Neural cell (in vitro differentiated cells): ENCODE measurements at regions not wholly inside any gene's neighbourhood (a gene's known extent, or its start where the extent isn't known, plus 50 kb on each side); places are given as distances from the start of the nearest gene placed in this dataset.

ENCODE experiments used
- H2AFZ ChIP-seq: fragments of 200-600, 300-800 bp; sonication (generic), shearing (Covaris generic); 2 replicates; pipeline ENCODE4 v1.6.0; 2014; ENCODE audit warnings: low read depth, mild to moderate bottlenecking, antibody characterized with exemption, low read length, moderate library complexity
- H3F3A ChIP-seq: fragments of 200-600 bp; shearing (Covaris generic); 2 replicates; pipeline ENCODE4 v1.6.1; 2016; ENCODE audit warnings: mild to moderate bottlenecking, moderate library complexity, mixed read lengths, antibody characterized with exemption, low read length; ENCODE audit not compliant: insufficient read depth, poor library complexity, severe bottlenecking
- H3K27ac ChIP-seq: fragments of 200-600, 300-800 bp; sonication (generic), shearing (Covaris generic); 2 replicates; pipeline ENCODE4 v1.5.1; 2014; ENCODE audit warnings: mild to moderate bottlenecking, low read length, moderate library complexity
- H3K27me3 ChIP-seq: fragments of 300-800, 200-600 bp; sonication (generic), shearing (Covaris generic); 2 replicates; pipeline ENCODE4 v1.6.0; 2014; ENCODE audit warnings: mild to moderate bottlenecking, low read depth, low read length, moderate library complexity; ENCODE audit not compliant: insufficient read depth
- H3K36me3 ChIP-seq: fragments of 300-800, 200-600 bp; sonication (generic), shearing (Covaris generic); 2 replicates; pipeline ENCODE4 v1.5.1; 2014; ENCODE audit warnings: mild to moderate bottlenecking, antibody characterized with exemption, low read length, moderate library complexity; ENCODE audit not compliant: insufficient read depth
- H3K4me2 ChIP-seq: fragments of 300-800, 200-600 bp; sonication (generic), shearing (Covaris generic); 2 replicates; pipeline ENCODE4 v1.6.0; 2014; ENCODE audit warnings: mild to moderate bottlenecking, low read length
- H3K4me3 ChIP-seq: fragments of 300-800, 200-600 bp; sonication (generic), shearing (Covaris generic); 2 replicates; pipeline ENCODE4 v1.5.1; 2014; ENCODE audit warnings: mild to moderate bottlenecking, low read length, moderate library complexity
- H3K79me2 ChIP-seq: fragments of 200-600 bp; shearing (Covaris generic); replicated peaks from 2 replicates; pipeline ENCODE4 v1.6.0; 2014; ENCODE audit warnings: mild to moderate bottlenecking, low read length, moderate library complexity; ENCODE audit not compliant: insufficient read depth
- H3K9ac ChIP-seq: fragments of 300-800, 200-600 bp; sonication (generic), shearing (Covaris generic); 2 replicates; pipeline ENCODE4 v1.6.1; 2016; ENCODE audit warnings: mild to moderate bottlenecking, low read length, mixed read lengths
- H3K9me2 ChIP-seq: fragments of 200-600 bp; shearing (Covaris generic); 2 replicates; pipeline ENCODE4 v1.6.1; 2016; ENCODE audit warnings: mild to moderate bottlenecking, low read length, mixed read lengths; ENCODE audit not compliant: insufficient read depth
- H3K9me3 ChIP-seq: fragments of 200-600, 300-800 bp; sonication (generic), shearing (Covaris generic); 2 replicates; pipeline ENCODE4 v1.6.1; 2016; ENCODE audit warnings: mild to moderate bottlenecking, mixed run types, low read length, moderate library complexity, mixed read lengths
- H4K20me1 ChIP-seq: fragments of 200-600 bp; shearing (Covaris generic); 2 replicates; pipeline ENCODE4 v1.6.1; 2016; ENCODE audit warnings: mild to moderate bottlenecking, mixed run types; ENCODE audit not compliant: insufficient read depth
- CTCF ChIP-seq: fragments of 450-650 bp; IDR thresholded peaks from 2 replicates; pipeline ENCODE4 v1.5.1; 2014; ENCODE audit warnings: antibody characterized with exemption, mild to moderate bottlenecking, moderate library complexity; ENCODE audit not compliant: poor library complexity, severe bottlenecking
- EP300 ChIP-seq: fragments of 450-650 bp; conservative IDR thresholded peaks from 2 replicates; pipeline ENCODE4 v1.6.1; 2014; ENCODE audit warnings: antibody characterized with exemption, mild to moderate bottlenecking, moderate library complexity; ENCODE audit not compliant: poor library complexity, severe bottlenecking
- MXI1 ChIP-seq: fragments of 450-650 bp; conservative IDR thresholded peaks from 2 replicates; pipeline ENCODE4 v1.6.1; 2014; ENCODE audit warnings: antibody characterized with exemption, mild to moderate bottlenecking; ENCODE audit not compliant: poor library complexity, severe bottlenecking
- POLR2AphosphoS5 ChIP-seq: IDR thresholded peaks from 2 replicates; pipeline ENCODE4 v1.6.1; 2012
- RAD21 ChIP-seq: fragments of 450-650 bp; conservative IDR thresholded peaks from 2 replicates; pipeline ENCODE4 v1.6.1; 2014; ENCODE audit warnings: antibody characterized with exemption, mild to moderate bottlenecking, moderate library complexity
- SMC3 ChIP-seq: fragments of 450-650 bp; conservative IDR thresholded peaks from 2 replicates; pipeline ENCODE4 v1.6.1; 2014; ENCODE audit warnings: antibody characterized with exemption, mild to moderate bottlenecking, moderate library complexity; ENCODE audit not compliant: poor library complexity
- TF ChIP-seq, protein P1 (sequence below): IDR thresholded peaks from 2 replicates; pipeline ENCODE4 v1.6.1; 2012; ENCODE audit warnings: borderline replicate concordance

DNA sequence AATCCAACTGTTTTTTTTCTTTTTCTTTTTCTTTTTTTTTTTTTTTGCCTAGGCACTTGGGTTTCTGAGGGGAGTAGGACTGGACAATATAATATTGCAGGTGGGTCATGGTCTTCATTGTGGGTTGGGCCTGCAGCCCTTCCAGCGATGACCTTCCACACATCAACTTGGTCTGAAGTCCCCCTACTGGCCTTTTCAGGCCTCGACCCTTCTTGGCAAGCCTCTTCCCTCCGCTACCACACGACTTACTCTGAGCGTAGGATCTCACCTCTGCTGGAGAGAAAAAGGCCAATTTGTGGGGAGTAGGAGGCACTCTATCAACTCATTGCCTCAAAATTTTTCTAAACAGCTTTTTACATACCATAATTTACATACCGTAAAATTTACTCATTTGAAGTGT is 51.1 kb upstream of the GRIK3 start:
- H3K27me3 ChIP-seq: no peaks in the 10 kb centered on the region
- no peak overlapping the region for H2AFZ ChIP-seq
- no peaks in the 10 kb centered on the region for H3K79me2 ChIP-seq
- H3F3A ChIP-seq: no peaks in the 10 kb centered on the region
- no peak for TF ChIP-seq EP300
- TF ChIP-seq SMC3: no peak
- TF ChIP-seq, protein P1, sequence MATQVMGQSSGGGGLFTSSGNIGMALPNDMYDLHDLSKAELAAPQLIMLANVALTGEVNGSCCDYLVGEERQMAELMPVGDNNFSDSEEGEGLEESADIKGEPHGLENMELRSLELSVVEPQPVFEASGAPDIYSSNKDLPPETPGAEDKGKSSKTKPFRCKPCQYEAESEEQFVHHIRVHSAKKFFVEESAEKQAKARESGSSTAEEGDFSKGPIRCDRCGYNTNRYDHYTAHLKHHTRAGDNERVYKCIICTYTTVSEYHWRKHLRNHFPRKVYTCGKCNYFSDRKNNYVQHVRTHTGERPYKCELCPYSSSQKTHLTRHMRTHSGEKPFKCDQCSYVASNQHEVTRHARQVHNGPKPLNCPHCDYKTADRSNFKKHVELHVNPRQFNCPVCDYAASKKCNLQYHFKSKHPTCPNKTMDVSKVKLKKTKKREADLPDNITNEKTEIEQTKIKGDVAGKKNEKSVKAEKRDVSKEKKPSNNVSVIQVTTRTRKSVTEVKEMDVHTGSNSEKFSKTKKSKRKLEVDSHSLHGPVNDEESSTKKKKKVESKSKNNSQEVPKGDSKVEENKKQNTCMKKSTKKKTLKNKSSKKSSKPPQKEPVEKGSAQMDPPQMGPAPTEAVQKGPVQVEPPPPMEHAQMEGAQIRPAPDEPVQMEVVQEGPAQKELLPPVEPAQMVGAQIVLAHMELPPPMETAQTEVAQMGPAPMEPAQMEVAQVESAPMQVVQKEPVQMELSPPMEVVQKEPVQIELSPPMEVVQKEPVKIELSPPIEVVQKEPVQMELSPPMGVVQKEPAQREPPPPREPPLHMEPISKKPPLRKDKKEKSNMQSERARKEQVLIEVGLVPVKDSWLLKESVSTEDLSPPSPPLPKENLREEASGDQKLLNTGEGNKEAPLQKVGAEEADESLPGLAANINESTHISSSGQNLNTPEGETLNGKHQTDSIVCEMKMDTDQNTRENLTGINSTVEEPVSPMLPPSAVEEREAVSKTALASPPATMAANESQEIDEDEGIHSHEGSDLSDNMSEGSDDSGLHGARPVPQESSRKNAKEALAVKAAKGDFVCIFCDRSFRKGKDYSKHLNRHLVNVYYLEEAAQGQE: no peak
- TF ChIP-seq MXI1: no peak
- TF ChIP-seq RAD21: no peak
- TF ChIP-seq POLR2AphosphoS5: no peak
- no peak for TF ChIP-seq CTCF
- no peak overlapping the region for H3K27ac ChIP-seq
- H3K9me3 ChIP-seq: no peaks in the 10 kb centered on the region
- H3K36me3 ChIP-seq: no peaks in the 10 kb centered on the region
- no peak overlapping the region for H3K9ac ChIP-seq
- H3K4me3 ChIP-seq: no peak overlapping the region
- no peaks in the 10 kb centered on the region for H3K9me2 ChIP-seq
- no peak overlapping the region for H3K4me2 ChIP-seq
- no peaks in the 10 kb centered on the region for H4K20me1 ChIP-seq

DNA sequence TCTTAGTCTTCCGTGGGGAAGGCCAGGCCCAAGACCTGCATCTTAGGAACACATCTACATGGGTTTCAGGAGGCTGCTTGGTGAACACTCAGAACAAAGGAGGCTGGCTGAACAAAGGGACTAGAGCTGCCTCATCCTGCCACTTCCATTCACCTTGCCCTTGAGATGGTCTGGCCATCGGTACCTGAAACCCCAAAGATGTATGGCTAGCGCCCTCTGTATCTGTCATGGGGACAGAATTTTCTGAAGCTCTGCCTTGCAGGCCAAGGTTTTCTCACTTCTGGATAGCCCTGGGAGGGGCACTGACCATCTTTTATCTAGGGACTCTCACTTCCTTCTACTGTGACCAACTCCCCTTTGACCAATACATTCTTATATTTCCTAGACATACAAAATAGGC is 55.4 kb upstream of the GRIK3 start:
- Histone ChIP-seq H3K9me3 (no peaks in the 10 kb centered on the region), H3K4me3 (no peak overlapping the region), H3K79me2 (no peaks in the 10 kb centered on the region), H3K27me3 (no peaks in the 10 kb centered on the region), H3K9me2 (no peaks in the 10 kb centered on the region), H3K27ac (no peak overlapping the region), H3F3A (no peaks in the 10 kb centered on the region), H3K36me3 (no peaks in the 10 kb centered on the region), H3K9ac (no peak overlapping the region), H3K4me2 (no peak overlapping the region), H2AFZ (no peak overlapping the region), H4K20me1 (no peaks in the 10 kb centered on the region)
- TF ChIP-seq, protein P1: no peak
- no peak for TF ChIP-seq RAD21
- no peak for TF ChIP-seq POLR2AphosphoS5
- no peak for TF ChIP-seq EP300
